Glutamatergic neuron (in vitro differentiated cells): ENCODE measurements at regions not wholly inside any gene's neighbourhood (a gene's known extent, or its start where the extent isn't known, plus 50 kb on each side); places are given as distances from the start of the nearest gene placed in this dataset.

ENCODE experiments used
- DNase-seq: peaks from one replicate; pipeline ENCODE4 v3.0.0; 2022
- H3K27ac Mint-ChIP-seq: one replicate; pipeline ENCODE4 v1.8.0; 2020; ENCODE audit warnings: mild to moderate bottlenecking, mixed read lengths, inconsistent platforms; ENCODE audit not compliant: unreplicated experiment
- H3K27me3 Mint-ChIP-seq: one replicate; pipeline ENCODE4 v1.8.0; 2020; ENCODE audit warnings: mild to moderate bottlenecking, moderate library complexity, mixed read lengths, inconsistent platforms; ENCODE audit not compliant: unreplicated experiment
- H3K36me3 Mint-ChIP-seq: one replicate; pipeline ENCODE4 v1.8.0; 2020; ENCODE audit warnings: mild to moderate bottlenecking, mixed read lengths, inconsistent platforms; ENCODE audit not compliant: unreplicated experiment
- H3K4me1 Mint-ChIP-seq: one replicate; pipeline ENCODE4 v1.8.0; 2020; ENCODE audit warnings: mild to moderate bottlenecking, low read depth, mixed read lengths, inconsistent platforms; ENCODE audit not compliant: unreplicated experiment
- H3K4me3 Mint-ChIP-seq: one replicate; pipeline ENCODE4 v1.8.0; 2020; ENCODE audit warnings: mild to moderate bottlenecking, mixed read lengths, inconsistent platforms; ENCODE audit not compliant: unreplicated experiment
- H3K9me3 Mint-ChIP-seq: one replicate; pipeline ENCODE4 v1.8.0; 2020; ENCODE audit warnings: mild to moderate bottlenecking, moderate library complexity, mixed read lengths, inconsistent platforms; ENCODE audit not compliant: unreplicated experiment
- CTCF ChIP-seq: fragments of 200-600 bp; sonication (generic); IDR thresholded peaks from one replicate; pipeline ENCODE4 v1.5.0; 2021; ENCODE audit not compliant: partially characterized antibody, unreplicated experiment

GRCh38 chr22:47854680-47855079, 1092.2 kb downstream of the TBC1D22A start:
- H3K36me3 Mint-ChIP-seq, result peaks cover 20% of the 10 kb centered on the region
- no peaks in the 10 kb centered on the region for H3K4me1 Mint-ChIP-seq
- H3K27me3 Mint-ChIP-seq, result peaks cover 10% of the 10 kb centered on the region
- no peak for DNase-seq
- no peak overlapping the region for H3K4me3 Mint-ChIP-seq
- no peak for TF ChIP-seq CTCF
- H3K27ac Mint-ChIP-seq, result no peak overlapping the region
- H3K9me3 Mint-ChIP-seq, result peaks cover 22% of the 10 kb centered on the region

GRCh38 chr22:47854251-47854650, 1091.8 kb downstream of the TBC1D22A start:
- no peak overlapping the region for H3K4me3 Mint-ChIP-seq
- peaks cover 10% of the 10 kb centered on the region for H3K27me3 Mint-ChIP-seq
- peaks cover 23% of the 10 kb centered on the region for H3K9me3 Mint-ChIP-seq
- no peak overlapping the region for H3K27ac Mint-ChIP-seq
- no peak for TF ChIP-seq CTCF
- H3K4me1 Mint-ChIP-seq, result no peaks in the 10 kb centered on the region
- no peak for DNase-seq
- peaks cover 20% of the 10 kb centered on the region for H3K36me3 Mint-ChIP-seq

- no peaks in the 10 kb centered on the region for H3K4me1 Mint-ChIP-seq
- H3K4me3 Mint-ChIP-seq, result no peak overlapping the region
- peaks cover 26% of the 10 kb centered on the region for H3K9me3 Mint-ChIP-seq
- H3K36me3 Mint-ChIP-seq, result peaks cover 20% of the 10 kb centered on the region
- TF ChIP-seq CTCF, result no peak
- H3K27me3 Mint-ChIP-seq, result peaks cover 10% of the 10 kb centered on the region
- no peak for DNase-seq
- no peak overlapping the region for H3K27ac Mint-ChIP-seq
These were observed 1091.3 kb downstream of the TBC1D22A start for GRCh38 chr22:47853750-47854149.

GRCh38 chr22:47851586-47851985, 1089.1 kb downstream of the TBC1D22A start:
- Mint-ChIP-seq H3K4me3 (no peak overlapping the region), H3K27me3 (peaks cover 8% of the 10 kb centered on the region), H3K27ac (no peak overlapping the region), H3K4me1 (no peaks in the 10 kb centered on the region), H3K36me3 (peaks cover 16% of the 10 kb centered on the region), H3K9me3 (peaks cover 33% of the 10 kb centered on the region)
- no peak for DNase-seq
- TF ChIP-seq CTCF, result no peak

GRCh38 chr22:47850644-47851151, 1088.2 kb downstream of the TBC1D22A start:
- H3K4me1 Mint-ChIP-seq, result no peaks in the 10 kb centered on the region
- H3K4me3 Mint-ChIP-seq, result no peak overlapping the region
- peaks cover 34% of the 10 kb centered on the region for H3K9me3 Mint-ChIP-seq
- H3K36me3 Mint-ChIP-seq, result peaks cover 16% of the 10 kb centered on the region
- no peak overlapping the region for H3K27ac Mint-ChIP-seq
- no peak for TF ChIP-seq CTCF
- H3K27me3 Mint-ChIP-seq, result peaks cover 8% of the 10 kb centered on the region
- no peak for DNase-seq
